HG03378 (cell line): ENCODE measurements at regions not wholly inside any gene's neighbourhood (a gene's known extent, or its start where the extent isn't known, plus 50 kb on each side); places are given as distances from the start of the nearest gene placed in this dataset.
"Not testable (repeated sequence)": the region's sequence is repeated elsewhere in the genome, so short reads cannot be mapped to it uniquely, and the experiment has no call there.

Experiments
- ATAC-seq: cut with Tn5 transposase; IDR thresholded peaks from one replicate; pipeline ENCODE4 v1.9.1; 2021; ENCODE audit warnings: mild to moderate bottlenecking, moderate library complexity; ENCODE audit not compliant: unreplicated experiment

DNA sequence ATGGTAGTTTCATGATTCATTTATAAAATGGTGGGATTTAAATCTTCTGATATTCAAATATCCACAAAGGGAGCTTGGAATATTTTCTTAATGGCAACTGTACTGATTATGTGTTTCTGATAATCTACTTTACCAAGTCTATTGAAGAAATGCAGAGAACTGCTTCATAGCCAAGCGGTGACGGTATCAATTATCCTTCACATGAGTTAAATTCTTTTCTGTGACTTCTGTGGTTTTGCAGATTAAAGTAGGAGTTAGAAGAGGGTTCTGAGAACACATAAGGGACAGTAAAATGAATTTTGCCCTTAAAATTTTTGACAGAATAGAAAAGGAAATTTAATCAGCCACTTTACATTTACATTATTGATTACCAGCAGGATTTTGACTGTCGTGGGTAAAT, 563.2 kb downstream of the GBE1 start:
- no peak for ATAC-seq

DNA sequence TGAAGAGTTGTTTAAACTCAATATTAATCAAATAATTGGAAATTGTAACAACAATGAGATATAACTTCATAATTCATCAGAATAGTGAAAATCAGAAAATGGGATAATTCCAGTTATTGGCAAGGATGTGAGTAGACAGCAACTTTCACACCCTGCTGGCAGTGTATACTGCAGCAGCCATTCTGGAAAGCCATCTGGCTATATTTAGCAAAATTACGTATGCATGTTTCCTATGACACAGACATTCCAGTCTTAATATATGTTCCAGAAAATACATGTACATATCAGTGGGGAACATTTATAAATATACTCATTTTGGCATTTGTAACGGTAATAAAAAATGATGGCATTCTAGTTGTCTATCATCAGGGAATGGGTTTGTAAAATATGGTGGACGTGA, 564.1 kb downstream of the GBE1 start:
- no peak for ATAC-seq

GRCh38 chr3:81195478-81195877, 566.0 kb downstream of the GBE1 start:
- no peak for ATAC-seq

- ATAC-seq = no peak
Observed at GRCh38 chr3:81186412-81186811, 575.0 kb downstream of the GBE1 start.

GRCh38 chr3:81182086-81182875, 579.2 kb downstream of the GBE1 start:
- not testable (repeated sequence) for ATAC-seq

GRCh38 chr3:81173514-81173913, 587.9 kb downstream of the GBE1 start:
- ATAC-seq = no peak

- ATAC-seq = no peak
Observed at GRCh38 chr3:81170298-81170697, 591.1 kb downstream of the GBE1 start.

- no peak for ATAC-seq
Observed at GRCh38 chr3:81164806-81165205, 596.6 kb downstream of the GBE1 start.

- no peak for ATAC-seq
Observed at GRCh38 chr3:81161851-81162250, 599.6 kb downstream of the GBE1 start.

DNA sequence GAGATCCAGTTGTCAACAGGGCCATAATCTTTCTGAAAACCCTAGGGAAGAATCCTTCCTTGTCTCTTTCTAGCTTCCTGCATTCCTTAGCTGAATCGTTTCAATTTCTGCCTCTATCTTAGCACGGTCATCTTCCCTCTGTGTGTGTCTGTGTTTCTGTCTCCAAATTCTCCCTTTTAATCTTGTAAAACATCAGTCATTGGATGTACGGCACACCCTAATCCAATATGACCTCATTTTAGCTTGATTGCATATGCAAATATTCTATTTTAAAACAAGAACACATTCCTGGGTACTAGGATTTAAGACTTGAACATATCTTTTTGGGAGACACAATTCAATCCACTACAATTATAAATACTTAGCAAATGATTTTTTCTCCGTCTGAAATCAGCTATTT, 600.3 kb downstream of the GBE1 start:
- ATAC-seq = no peak

GRCh38 chr3:81154611-81155143, 606.8 kb downstream of the GBE1 start:
- ATAC-seq = no peak

DNA sequence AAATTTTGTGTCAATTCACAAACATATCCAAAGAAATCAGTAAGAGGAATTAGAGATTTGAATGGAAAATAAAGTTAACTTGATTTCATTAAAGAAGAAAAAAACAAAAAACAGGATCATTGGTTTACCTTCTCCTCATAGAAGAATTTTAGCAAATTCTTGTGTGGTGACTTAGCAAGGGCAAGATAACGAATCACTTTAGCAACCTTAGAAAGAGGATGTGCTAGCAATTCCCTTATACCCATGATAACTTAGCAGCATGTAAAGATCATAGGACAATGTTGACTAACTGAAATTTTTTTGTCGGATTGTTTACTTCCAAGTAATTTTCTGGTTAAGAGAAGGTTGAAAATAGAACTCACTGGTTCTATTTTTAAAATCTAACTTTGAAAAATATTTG, 609.3 kb downstream of the GBE1 start:
- no peak for ATAC-seq

GRCh38 chr3:81132995-81133394, 628.5 kb downstream of the GBE1 start:
- no peak for ATAC-seq

DNA sequence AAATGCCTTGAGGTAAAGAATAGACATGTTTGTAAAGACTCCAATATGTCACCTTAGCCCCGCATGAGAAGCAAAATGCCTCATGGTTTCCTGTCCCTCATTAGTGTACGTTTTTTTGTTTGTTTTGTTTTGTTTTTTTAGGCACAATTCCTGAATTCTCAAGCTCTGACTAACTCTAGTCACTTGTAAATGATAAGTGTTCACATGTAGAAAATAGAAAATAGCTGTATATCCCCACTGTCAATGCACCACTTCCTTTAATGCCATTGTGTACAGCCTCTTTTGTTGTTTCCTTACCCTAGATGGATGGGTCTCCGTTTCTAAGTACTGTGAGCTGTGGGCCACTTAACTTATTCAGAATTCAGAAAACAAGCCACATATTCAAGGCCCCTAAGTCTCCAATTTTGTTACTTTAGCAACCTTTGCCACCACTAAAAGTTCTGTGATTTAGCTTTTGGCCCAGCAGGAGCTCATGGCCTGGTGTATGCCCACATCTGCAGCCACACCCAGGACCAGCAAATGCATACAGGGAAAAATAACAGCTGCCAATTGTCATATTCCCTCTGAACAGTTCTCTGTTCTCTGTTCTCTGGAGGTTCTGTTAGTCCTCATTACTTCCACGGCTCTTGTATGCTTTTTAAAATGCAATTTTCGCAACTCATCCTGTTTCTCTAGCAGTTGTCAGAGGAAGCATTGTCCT, 655.5 kb downstream of the GBE1 start:
- ATAC-seq = no peak

GRCh38 chr3:81105206-81105605, 656.2 kb downstream of the GBE1 start:
- no peak for ATAC-seq

DNA sequence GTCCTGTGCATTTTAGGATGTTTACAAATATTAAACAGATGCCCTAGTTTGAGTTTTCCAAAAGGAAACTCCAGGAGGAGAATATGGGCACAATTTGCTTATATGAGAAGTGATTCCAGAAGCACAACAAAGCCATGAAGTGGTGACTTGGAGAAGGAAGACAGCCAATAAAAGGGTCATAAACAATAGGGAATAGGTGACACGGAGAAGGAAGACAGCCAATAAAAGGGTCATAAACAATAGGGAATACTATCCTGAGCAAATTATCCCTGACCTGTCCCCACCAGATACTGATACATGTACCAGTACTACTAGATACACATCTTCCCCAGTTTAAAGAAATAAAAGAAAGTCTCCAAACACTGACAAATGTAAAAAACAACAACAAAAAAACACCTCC, 663.6 kb downstream of the GBE1 start:
- no peak for ATAC-seq

GRCh38 chr3:81095956-81096355, 665.5 kb downstream of the GBE1 start:
- no peak for ATAC-seq

DNA sequence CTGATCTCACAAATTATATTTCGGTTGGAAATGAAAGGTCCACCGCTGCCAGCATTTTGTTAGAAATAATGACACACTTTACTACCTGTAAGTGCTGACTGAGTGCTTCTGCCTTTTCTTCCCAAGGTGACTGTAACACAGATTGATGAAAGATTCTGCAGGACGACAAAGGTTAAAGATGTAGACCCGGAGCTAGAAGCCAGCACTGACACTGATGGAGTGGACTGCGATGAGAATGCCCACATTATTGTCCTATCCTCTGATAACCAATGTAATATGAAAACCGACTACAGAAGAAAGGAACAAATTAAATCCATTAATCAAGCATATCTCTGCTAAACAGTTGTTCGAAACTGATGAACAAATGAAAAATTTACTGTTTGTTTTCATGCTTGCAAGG, 666.5 kb downstream of the GBE1 start:
- no peak for ATAC-seq

- no peak for ATAC-seq
Observed at GRCh38 chr3:81087607-81088006, 673.8 kb downstream of the GBE1 start.

GRCh38 chr3:81086348-81086747, 675.1 kb downstream of the GBE1 start:
- no peak for ATAC-seq

- no peak for ATAC-seq
Observed at GRCh38 chr3:81080608-81081007, 680.8 kb downstream of the GBE1 start.

- ATAC-seq = no peak
Observed at GRCh38 chr3:81072591-81072990, 688.9 kb downstream of the GBE1 start.
